ENCODE measurements at regions not wholly inside any gene's neighbourhood (a gene's known extent, or its start where the extent isn't known, plus 50 kb on each side); places are given as distances from the start of the nearest gene placed in this dataset.

DNA sequence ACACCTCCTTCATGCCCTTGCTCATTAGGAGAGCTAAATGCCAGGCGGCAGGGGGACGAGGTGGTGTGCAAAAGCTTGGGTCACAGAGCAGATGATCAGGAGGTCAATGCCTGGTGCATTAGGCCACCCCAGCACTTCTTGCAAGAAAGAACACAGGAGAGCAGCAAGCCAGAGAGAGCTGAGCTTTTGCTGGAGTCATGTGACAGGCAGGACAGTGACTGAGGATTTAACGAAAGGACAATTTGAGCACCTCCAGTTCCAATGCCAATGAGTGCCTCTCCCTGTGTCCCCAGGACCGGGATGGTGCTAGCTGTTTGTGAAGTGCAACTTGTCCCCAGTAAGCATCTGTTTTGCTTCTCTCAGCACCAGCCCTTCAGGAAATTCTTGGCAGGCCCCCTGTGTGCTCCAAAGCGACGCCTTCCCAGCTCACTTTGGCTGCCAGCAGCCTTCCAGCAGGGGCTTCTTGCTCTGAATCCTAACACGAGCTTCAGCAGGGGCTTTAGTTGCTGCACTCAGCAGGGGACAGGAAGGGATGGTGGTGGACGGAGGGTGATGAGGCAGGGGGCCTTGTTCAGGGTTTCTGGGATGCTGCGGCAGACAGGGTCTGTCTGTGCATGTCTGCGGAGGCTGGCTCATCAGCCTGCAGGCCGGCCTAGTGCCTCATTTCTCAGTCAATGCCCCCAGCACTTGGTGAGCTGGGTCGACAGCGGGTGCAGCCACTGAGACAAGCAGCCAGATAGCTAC is 368.1 kb downstream of the RPS24 start:
- no peak for DNase-seq

DNA sequence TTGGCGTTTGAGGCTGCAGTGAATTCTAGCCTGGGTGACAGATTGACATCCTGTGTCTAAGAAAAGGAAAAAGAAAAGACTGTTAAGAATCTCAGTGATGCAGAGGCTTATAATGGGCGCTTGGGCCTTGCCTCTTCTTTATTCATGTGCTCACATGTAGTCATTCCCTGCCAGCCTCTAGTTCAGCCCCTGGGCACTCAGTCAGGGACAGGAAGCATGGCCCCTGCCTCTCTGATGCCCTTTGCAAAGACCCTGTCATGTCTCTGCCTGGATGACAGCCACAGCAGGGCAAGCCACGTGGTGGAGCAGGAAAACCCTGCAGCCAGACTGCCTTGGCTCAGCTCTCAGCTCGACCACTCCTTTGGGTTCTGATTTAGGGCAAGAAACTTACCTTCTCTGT is 368.9 kb downstream of the RPS24 start:
- DNase-seq: no peak

GRCh38 chr10:78403781-78404180 is 370.1 kb downstream of the RPS24 start:
- DNase-seq: no peak

GRCh38 chr10:78404296-78404695 is 370.6 kb downstream of the RPS24 start:
- DNase-seq: no peak

DNA sequence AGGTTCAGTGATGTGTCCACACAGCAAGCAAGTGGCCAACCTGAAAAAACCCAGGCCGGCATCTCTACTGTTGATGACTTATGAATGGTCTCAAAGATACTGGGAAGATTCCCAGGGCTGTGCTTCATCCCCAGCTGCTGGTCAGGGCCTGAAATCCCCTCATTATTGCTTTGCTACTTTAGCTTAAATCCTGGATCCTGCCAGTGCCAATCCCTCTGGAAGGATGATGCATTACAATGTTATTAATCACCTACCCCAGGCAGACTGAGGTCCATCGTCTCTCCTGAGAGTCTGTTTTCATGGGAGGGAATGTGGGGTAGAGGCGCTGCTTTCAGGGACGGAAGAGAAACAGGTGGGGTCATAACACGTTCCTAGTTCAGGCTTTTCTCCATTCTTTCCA is 371.6 kb downstream of the RPS24 start:
- no peak for DNase-seq

- no peak for DNase-seq
Observed at GRCh38 chr10:78405736-78406135, 372.1 kb downstream of the RPS24 start.

DNA sequence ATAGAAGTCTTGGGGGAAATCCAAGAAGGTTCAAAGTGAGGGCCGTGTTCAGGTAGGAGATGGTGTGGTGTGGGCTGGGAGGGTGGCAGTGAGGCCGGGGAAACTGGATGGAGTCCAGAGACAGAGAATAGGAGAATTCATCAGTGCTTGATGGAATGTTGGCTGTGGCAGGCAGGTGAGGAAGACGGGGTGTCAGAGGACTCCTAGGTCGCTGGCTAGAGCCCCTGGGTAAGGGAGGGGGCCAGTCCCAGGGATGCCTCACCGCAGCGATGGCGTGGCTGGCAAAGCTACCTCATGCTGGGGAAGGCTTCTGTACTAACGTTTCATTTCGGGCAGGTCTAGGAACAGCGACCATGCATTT is 373.0 kb downstream of the RPS24 start:
- no peak for DNase-seq

DNA sequence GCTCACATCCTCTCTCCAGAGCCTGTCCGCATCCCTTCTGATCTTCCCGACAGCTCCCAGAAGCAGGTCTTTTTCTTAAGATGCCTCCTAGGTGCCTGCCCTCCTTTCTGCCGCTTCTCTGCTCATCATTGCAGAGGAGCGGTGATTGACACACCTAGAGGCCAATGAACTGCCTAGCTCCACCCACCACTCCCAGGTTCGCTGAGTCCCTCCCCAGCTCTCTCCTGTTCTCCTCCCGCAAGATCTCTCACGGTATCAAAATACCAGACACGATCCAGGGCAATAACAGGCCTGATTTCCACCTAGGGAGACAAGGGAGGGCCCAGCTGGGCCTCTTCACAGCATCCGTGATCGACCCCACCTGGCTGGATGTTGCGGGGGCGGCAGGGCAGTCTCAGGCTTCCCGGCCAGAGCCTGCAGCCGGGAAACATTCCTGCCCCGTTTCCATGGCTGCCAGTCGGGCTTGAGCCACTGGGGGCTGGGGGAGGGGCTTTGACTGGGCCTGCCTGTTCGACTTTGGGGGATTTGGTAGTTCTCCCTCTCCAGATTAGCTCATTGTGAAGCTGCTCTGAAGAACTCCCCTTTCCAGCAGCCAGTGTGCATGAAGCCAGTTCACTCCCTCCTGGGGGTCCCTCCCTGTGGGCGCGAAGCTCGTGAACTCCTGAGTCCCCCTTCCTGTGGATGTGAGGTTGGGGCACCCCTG is 373.5 kb downstream of the RPS24 start:
- DNase-seq: peak; percentile 69

DNA sequence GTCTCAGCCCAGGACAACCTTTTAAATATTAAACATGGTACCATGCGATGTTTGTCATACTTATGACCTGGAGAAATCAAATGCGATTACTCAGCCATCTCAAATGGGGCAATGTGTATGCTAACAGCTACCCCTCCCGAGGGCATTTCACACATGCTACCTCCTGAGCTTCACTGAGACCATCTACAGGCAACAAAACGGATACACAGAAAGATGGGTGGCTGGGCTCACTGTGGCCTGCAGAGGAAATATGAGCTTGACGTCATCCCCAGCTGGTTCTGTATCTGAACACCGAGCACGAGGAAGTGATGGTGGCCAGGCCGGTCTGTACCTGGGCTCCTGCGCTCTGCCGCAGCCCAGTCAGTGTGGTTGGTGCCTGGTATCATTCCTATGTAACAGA is 374.3 kb downstream of the RPS24 start:
- DNase-seq: no peak

- no peak for DNase-seq
Observed at GRCh38 chr10:78408671-78409472, 375.2 kb downstream of the RPS24 start.

DNA sequence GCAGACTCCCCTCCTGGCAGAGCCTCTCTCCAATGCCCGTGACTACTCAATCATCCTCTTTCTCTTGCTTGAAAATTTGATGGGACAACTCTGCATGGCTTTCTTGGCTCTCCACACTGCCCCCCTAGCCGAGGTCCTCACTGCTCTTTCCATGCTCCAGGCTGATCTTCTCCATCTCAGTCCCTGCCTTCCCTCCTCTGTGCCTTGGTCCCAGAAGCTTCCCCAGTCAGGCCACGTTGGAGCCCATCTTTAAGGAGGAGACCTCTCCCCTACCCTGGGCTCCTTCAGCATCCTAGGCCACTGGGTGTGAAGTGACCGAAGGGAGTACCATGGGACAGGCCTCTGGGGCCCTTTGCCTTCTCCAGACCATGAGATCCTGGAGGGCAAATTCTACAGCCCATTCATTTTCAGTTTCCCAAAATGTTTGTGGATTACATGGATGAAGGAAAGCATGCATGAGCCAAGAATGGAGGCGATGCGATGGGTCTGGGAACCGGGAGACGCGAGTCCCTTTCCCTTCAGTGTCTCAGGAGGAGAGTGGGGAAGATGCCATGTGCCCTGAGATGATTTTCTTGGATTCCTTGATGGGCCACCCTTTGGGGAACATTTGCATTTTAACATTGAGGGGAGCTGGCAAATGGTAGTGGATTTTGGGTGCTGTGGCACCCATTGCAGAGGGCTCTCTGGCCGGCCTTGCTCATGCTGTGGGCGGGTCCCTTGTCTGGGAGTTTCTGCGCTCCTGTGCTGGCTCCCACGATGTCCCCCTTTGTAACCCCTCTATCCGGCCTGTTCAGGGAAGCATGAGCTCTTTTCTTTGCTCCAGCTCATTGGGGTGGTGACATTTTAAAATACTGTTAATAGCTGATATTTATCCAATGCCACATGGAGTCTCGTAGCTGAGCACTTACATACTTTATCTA is 376.6 kb downstream of the RPS24 start:
- DNase-seq: no peak

GRCh38 chr10:78411716-78412115 is 378.1 kb downstream of the RPS24 start:
- no peak for DNase-seq

GRCh38 chr10:78412605-78413004 is 378.9 kb downstream of the RPS24 start:
- DNase-seq: no peak

DNA sequence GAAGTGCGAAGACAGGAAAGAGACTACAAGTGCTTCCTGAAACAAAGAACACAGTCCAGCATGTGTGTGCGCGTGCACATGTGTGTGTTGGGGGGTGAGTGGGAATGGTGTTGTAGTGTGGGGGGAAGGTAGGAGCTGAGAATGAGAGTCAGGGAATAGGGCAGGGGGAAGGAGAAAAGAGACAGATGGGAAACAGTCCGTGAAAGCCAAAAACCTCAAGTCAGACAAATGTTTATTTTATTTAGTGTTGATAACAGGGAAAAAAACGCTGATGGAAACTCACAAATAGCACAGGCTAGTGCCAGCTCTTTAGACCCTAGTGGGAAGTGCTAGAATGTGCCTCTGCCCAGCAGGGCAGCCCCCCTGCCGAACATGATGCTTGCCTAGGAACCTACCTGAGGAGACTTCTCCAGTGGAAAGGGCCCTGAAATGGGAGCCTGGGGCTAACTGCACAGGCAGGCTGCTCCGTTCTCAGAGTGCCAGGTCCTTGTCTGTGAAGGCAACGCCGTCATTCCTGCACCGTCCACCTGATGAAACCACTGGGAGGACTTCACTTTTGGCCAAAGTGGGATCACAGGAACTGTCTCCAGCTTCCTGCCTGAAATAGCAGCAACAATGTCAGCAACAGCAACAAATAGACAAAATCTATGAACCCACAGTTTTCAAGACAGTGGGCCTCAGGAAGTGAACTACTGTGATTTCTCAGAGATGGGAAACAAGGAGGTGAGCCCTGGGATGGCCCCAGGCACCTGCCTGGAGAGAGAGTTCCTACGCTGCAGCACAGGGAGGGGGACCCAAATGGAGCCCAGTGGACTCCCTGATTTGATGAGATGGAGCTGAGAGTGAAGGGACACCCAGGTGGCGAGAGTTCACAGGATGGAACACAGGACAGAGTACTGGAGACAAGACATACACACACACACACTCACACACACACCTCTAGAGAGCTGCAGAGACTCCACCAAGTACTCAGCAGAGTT is 379.7 kb downstream of the RPS24 start:
- no peak for DNase-seq

DNA sequence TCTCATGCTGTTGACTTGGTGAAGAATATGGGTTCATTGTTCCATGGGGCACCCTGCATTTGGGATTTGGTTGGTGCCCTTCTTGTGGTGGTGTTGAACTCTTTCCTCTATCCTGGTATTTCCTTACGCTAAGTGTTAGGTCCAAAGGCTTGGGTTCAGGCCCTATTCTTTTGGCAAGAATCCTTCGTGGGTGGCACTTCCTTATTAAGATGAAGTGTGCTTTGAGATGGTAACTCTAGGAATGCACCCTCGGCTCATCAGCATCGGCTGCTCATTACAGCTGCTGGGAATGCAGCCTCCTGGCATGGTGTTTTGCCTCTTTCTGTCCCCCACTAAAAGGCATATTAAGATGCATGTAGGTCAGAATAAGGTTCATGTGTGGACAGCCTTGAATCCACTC is 380.7 kb downstream of the RPS24 start:
- no peak for DNase-seq

GRCh38 chr10:78415111-78415510 is 381.4 kb downstream of the RPS24 start:
- no peak for DNase-seq

DNA sequence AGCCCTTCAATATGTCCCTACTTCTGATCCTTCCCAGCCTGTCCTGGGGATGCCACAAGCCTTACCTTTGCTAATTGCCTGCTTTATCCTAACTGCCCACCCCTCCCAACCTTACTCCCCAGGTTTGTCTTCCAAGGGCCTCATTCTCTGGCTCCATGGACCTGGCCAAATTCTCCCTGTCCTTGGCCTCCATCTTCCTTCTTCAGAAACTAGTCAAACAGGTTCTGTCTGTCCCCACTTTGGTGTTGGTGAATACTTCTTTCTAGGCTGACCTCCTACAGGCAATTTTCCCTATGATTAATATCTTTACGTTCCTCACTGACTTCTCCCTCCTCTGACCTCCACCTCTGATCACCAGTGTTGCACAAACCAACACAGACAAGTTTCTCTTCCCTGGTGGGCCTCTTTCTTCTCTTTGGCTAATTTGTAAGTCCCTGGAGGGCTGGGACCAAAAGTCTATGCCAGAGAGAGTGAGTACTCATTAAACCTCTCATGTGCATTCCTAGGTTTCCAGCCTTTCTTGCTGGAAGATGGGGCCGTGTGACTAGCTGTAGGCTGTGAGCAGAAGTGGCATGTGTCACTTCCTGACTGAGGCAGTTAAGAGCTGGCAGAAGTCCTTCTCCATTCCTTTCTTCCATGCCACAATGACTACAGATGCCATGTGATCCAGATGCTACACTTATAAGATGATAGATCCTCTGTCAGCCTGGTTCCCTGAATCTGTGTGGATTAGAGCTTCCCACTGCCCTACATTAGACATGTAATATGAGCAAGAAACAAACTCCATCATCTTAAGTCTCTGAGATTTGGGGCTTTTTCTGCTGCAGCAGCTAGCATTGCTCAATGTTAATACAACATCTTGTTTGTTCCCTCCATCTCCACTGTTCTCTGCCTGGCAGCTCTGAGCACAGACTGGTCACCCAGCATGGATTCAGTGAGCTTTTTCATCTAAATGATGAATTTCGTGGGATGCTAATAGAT is 382.7 kb downstream of the RPS24 start:
- no peak for DNase-seq

DNA sequence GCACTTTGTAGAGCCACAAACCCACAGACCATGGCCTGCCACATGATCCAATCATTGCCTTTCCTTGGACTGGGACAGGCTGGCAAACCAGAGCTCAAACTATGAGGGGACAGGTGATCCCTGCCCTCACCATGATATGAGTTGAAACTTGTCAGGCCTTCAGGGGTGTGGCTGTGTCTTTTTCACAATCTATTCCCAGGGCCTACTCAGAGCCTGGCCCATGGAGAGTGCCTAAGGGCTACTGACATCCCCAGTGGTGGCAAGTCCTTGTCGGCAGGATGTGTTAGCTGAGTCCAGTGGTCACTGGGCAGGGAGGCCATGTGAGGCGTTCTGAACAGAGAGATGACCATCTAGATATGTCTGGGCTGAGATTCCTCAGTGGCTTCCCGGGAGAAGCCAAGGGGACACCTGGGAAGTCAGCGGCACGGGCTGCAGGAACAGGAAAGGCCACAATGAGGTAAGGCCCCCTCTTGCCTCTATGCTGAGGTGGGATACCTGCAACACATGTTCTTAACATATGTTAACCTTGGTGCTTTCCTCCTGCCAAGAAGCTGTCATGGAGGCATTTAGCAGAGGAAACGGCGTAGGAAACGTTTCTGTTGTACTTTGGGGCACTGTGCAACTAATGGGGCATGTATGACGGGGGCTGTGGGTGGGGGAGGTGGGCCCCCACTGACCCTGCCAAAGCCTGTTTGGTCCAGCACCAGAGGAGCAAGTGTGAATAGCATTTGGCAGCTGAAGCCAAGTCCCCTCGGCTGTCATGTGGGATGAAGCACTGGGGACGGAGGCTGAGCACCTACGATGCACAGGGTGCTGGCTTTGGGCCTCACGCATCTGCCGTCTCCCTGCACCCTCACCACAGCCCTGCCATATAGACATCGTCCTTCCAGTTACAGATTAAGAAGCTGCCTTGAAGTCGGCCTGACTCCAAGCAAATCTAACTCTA is 384.0 kb downstream of the RPS24 start:
- DNase-seq: no peak

Measured in stimulated activated CD4-positive, alpha-beta T cell treated with anti-CD3 and anti-CD28 coated beads, Interleukin-4, amount 100 ng/mL, for 24 hours (primary cell).